ENCODE measurements at regions not wholly inside any gene's neighbourhood (a gene's known extent, or its start where the extent isn't known, plus 50 kb on each side); places are given as distances from the start of the nearest gene placed in this dataset.

DNA sequence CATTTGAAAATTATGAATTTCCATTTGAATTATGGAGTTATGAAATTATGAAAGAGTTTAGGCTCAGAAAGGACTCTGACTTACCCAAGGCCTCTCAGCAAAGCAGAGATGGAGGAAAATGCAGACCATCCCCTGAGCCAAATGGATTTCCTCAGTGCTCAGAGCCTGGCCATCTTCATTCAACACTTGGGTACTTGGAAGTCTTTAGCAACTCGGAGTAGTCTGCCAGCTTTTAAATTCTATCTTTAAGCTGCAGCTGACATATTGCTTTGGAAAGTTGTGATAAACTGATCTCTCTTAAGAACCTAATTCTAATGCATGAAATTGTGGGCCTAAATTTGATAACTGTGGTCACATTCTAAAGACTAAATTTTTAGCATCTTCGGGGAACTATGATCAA is 315.4 kb downstream of the SAMD5 start:
- H3K36me3 ChIP-seq (ENCODE audit: control insufficient read depth, insufficient read depth, low read length), result no peaks in the 10 kb centered on the region
- no peak overlapping the region for H4K8ac ChIP-seq (ENCODE audit: low read depth, low read length)
- no peak overlapping the region for H3K9ac ChIP-seq (ENCODE audit: low read length)
- H3K27me3 ChIP-seq (ENCODE audit: insufficient read depth, low read length, poor library complexity), result no peaks in the 10 kb centered on the region
- no peak overlapping the region for H2BK5ac ChIP-seq (ENCODE audit: low read length)
- H3K23ac ChIP-seq (ENCODE audit: low read length), result no peak overlapping the region
- no peak for DNase-seq
- H3K27ac ChIP-seq (ENCODE audit: low read depth, low read length), result no peak overlapping the region
- H3K56ac ChIP-seq (ENCODE audit: low read length), result no peak overlapping the region
- no CpG with 5 or more reads among the region's 2 CpGs for WGBS (ENCODE audit: extremely low coverage, insufficient coverage, low lambda C conversion rate)
- no peak overlapping the region for H3K4me2 ChIP-seq (ENCODE audit: low read length)
- no peak overlapping the region for H2BK120ac ChIP-seq (ENCODE audit: low read depth, low read length)
- H3K4me3 ChIP-seq (ENCODE audit: low read length), result no peak overlapping the region
- H3K4me1 ChIP-seq (ENCODE audit: control insufficient read depth, low read depth, low read length), result no peaks in the 10 kb centered on the region
- H3K18ac ChIP-seq (ENCODE audit: low read length), result no peak overlapping the region
- H4K5ac ChIP-seq (ENCODE audit: low read length), result no peak overlapping the region
- H2BK15ac ChIP-seq (replicated peaks; ENCODE audit: low read depth), result no peak overlapping the region
- H3K79me1 ChIP-seq (ENCODE audit: low read length), result no peaks in the 10 kb centered on the region
- H2AK5ac ChIP-seq (ENCODE audit: low read length), result no peak overlapping the region
- no peak overlapping the region for H3K4ac ChIP-seq (ENCODE audit: low read depth, low read length)
- H3K79me2 ChIP-seq (ENCODE audit: control insufficient read depth, insufficient read depth, low read length), result no peaks in the 10 kb centered on the region

DNA sequence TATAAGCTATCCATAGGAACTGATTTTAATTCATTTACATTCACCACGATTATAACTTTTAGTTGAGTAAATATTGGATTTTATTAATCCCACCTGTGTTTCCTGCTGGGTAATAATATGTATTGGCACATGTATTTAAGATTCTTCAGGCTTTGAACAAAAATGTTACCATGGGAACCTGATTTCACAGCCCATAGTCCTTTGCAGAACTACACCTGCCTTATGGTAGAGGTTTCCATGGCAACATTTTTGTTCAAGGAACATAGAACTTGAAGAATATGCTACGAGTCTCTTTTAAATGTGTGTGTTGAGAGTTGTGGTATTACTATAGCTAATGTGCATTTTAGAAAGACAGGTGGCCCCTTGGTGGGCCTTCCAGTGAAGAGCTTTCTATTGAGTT is 317.4 kb downstream of the SAMD5 start:
- Histone ChIP-seq H3K36me3 (ENCODE audit: control insufficient read depth, insufficient read depth, low read length) (no peaks in the 10 kb centered on the region), H3K4ac (ENCODE audit: low read depth, low read length) (no peak overlapping the region), H3K56ac (ENCODE audit: low read length) (no peak overlapping the region), H2BK120ac (ENCODE audit: low read depth, low read length) (no peak overlapping the region), H2BK15ac (replicated peaks; ENCODE audit: low read depth) (no peak overlapping the region), H3K23ac (ENCODE audit: low read length) (no peak overlapping the region), H3K27ac (ENCODE audit: low read depth, low read length) (no peak overlapping the region), H3K4me1 (ENCODE audit: control insufficient read depth, low read depth, low read length) (no peaks in the 10 kb centered on the region), H3K79me1 (ENCODE audit: low read length) (no peaks in the 10 kb centered on the region), H2AK5ac (ENCODE audit: low read length) (no peak overlapping the region), H3K4me2 (ENCODE audit: low read length) (no peak overlapping the region), H3K9ac (ENCODE audit: low read length) (no peak overlapping the region), H2BK5ac (ENCODE audit: low read length) (no peak overlapping the region), H4K8ac (ENCODE audit: low read depth, low read length) (no peak overlapping the region), H3K27me3 (ENCODE audit: insufficient read depth, low read length, poor library complexity) (no peaks in the 10 kb centered on the region), H4K5ac (ENCODE audit: low read length) (no peak overlapping the region), H3K4me3 (ENCODE audit: low read length) (no peak overlapping the region), H3K79me2 (ENCODE audit: control insufficient read depth, insufficient read depth, low read length) (no peaks in the 10 kb centered on the region), H3K18ac (ENCODE audit: low read length) (no peak overlapping the region)
- no peak for DNase-seq
- WGBS (ENCODE audit: extremely low coverage, insufficient coverage, low lambda C conversion rate), result no CpG with 5 or more reads among the region's 2 CpGs

DNA sequence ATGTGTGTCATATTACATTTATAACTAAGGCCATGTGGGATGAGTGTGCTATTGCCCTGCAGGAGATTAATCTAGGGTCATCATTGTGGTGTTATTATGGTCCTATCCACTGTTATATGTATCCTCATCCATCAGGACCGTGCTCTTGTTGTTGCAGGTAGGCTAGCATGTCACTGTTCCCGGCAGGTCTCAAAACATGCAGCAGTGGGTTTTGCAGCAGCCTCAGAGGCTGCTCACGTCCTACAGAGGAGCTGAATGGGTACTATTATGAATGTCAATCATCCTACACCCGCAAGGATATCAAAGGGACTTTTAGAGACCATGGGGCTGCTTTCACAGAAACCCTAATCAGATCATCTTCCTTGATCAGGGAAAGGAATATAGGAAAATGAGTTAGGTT is 318.2 kb downstream of the SAMD5 start:
- no CpG with 5 or more reads among the region's 4 CpGs for WGBS (ENCODE audit: extremely low coverage, insufficient coverage, low lambda C conversion rate)
- Histone ChIP-seq H3K4ac (ENCODE audit: low read depth, low read length) (no peak overlapping the region), H3K56ac (ENCODE audit: low read length) (no peak overlapping the region)

GRCh38 chr6:147829418-147829817 is 320.9 kb downstream of the SAMD5 start:
- Histone ChIP-seq H4K8ac (ENCODE audit: low read depth, low read length) (no peak overlapping the region), H2AK5ac (ENCODE audit: low read length) (no peak overlapping the region), H3K27ac (ENCODE audit: low read depth, low read length) (no peak overlapping the region), H2BK15ac (replicated peaks; ENCODE audit: low read depth) (no peak overlapping the region), H3K18ac (ENCODE audit: low read length) (no peak overlapping the region), H3K56ac (ENCODE audit: low read length) (no peak overlapping the region), H3K79me2 (ENCODE audit: control insufficient read depth, insufficient read depth, low read length) (no peaks in the 10 kb centered on the region), H2BK5ac (ENCODE audit: low read length) (no peak overlapping the region), H3K23ac (ENCODE audit: low read length) (no peak overlapping the region), H3K4me2 (ENCODE audit: low read length) (no peak overlapping the region), H3K36me3 (ENCODE audit: control insufficient read depth, insufficient read depth, low read length) (no peaks in the 10 kb centered on the region), H3K4ac (ENCODE audit: low read depth, low read length) (no peak overlapping the region), H3K4me3 (ENCODE audit: low read length) (no peak overlapping the region), H2BK120ac (ENCODE audit: low read depth, low read length) (no peak overlapping the region), H3K27me3 (ENCODE audit: insufficient read depth, low read length, poor library complexity) (no peaks in the 10 kb centered on the region), H3K79me1 (ENCODE audit: low read length) (no peaks in the 10 kb centered on the region), H4K5ac (ENCODE audit: low read length) (no peak overlapping the region), H3K4me1 (ENCODE audit: control insufficient read depth, low read depth, low read length) (no peaks in the 10 kb centered on the region), H3K9ac (ENCODE audit: low read length) (no peak overlapping the region)
- WGBS (ENCODE audit: extremely low coverage, insufficient coverage, low lambda C conversion rate), result no CpG with 5 or more reads among the region's 1 CpG
- DNase-seq, result no peak

More for the DNA sequence above, 318.2 kb downstream of the SAMD5 start:
- H3K27ac ChIP-seq (ENCODE audit: low read depth, low read length), result no peak overlapping the region
- H3K4me3 ChIP-seq (ENCODE audit: low read length), result no peak overlapping the region
- no peaks in the 10 kb centered on the region for H3K4me1 ChIP-seq (ENCODE audit: control insufficient read depth, low read depth, low read length)
- H2BK5ac ChIP-seq (ENCODE audit: low read length), result no peak overlapping the region
- H2BK120ac ChIP-seq (ENCODE audit: low read depth, low read length), result no peak overlapping the region
- no peaks in the 10 kb centered on the region for H3K36me3 ChIP-seq (ENCODE audit: control insufficient read depth, insufficient read depth, low read length)
- DNase-seq, result no peak
- H3K9ac ChIP-seq (ENCODE audit: low read length), result no peak overlapping the region
- no peak overlapping the region for H3K4me2 ChIP-seq (ENCODE audit: low read length)
- no peak overlapping the region for H4K5ac ChIP-seq (ENCODE audit: low read length)
- H3K23ac ChIP-seq (ENCODE audit: low read length), result no peak overlapping the region
- no peaks in the 10 kb centered on the region for H3K79me1 ChIP-seq (ENCODE audit: low read length)
- no peaks in the 10 kb centered on the region for H3K79me2 ChIP-seq (ENCODE audit: control insufficient read depth, insufficient read depth, low read length)
- no peaks in the 10 kb centered on the region for H3K27me3 ChIP-seq (ENCODE audit: insufficient read depth, low read length, poor library complexity)
- no peak overlapping the region for H4K8ac ChIP-seq (ENCODE audit: low read depth, low read length)
- no peak overlapping the region for H2BK15ac ChIP-seq (replicated peaks; ENCODE audit: low read depth)
- H2AK5ac ChIP-seq (ENCODE audit: low read length), result no peak overlapping the region
- no peak overlapping the region for H3K18ac ChIP-seq (ENCODE audit: low read length)

- H3K23ac ChIP-seq (ENCODE audit: low read length), result no peak overlapping the region
- no peak overlapping the region for H3K56ac ChIP-seq (ENCODE audit: low read length)
- H3K4me3 ChIP-seq (ENCODE audit: low read length), result no peak overlapping the region
- no peak overlapping the region for H2BK5ac ChIP-seq (ENCODE audit: low read length)
- H3K79me2 ChIP-seq (ENCODE audit: control insufficient read depth, insufficient read depth, low read length), result no peaks in the 10 kb centered on the region
- H4K5ac ChIP-seq (ENCODE audit: low read length), result no peak overlapping the region
- no peak overlapping the region for H3K9ac ChIP-seq (ENCODE audit: low read length)
- no peaks in the 10 kb centered on the region for H3K36me3 ChIP-seq (ENCODE audit: control insufficient read depth, insufficient read depth, low read length)
- no peak overlapping the region for H4K8ac ChIP-seq (ENCODE audit: low read depth, low read length)
- no peak overlapping the region for H3K27ac ChIP-seq (ENCODE audit: low read depth, low read length)
- H3K4me2 ChIP-seq (ENCODE audit: low read length), result no peak overlapping the region
- H2AK5ac ChIP-seq (ENCODE audit: low read length), result no peak overlapping the region
- H3K4ac ChIP-seq (ENCODE audit: low read depth, low read length), result no peak overlapping the region
- no peak overlapping the region for H2BK120ac ChIP-seq (ENCODE audit: low read depth, low read length)
- H2BK15ac ChIP-seq (replicated peaks; ENCODE audit: low read depth), result no peak overlapping the region
- no peaks in the 10 kb centered on the region for H3K27me3 ChIP-seq (ENCODE audit: insufficient read depth, low read length, poor library complexity)
- H3K79me1 ChIP-seq (ENCODE audit: low read length), result no peaks in the 10 kb centered on the region
- H3K4me1 ChIP-seq (ENCODE audit: control insufficient read depth, low read depth, low read length), result no peaks in the 10 kb centered on the region
- H3K18ac ChIP-seq (ENCODE audit: low read length), result no peak overlapping the region
- DNase-seq, result no peak
Observed at GRCh38 chr6:147829835-147830234, 321.3 kb downstream of the SAMD5 start.

- Histone ChIP-seq H3K4me2 (ENCODE audit: low read length) (no peak overlapping the region), H3K79me1 (ENCODE audit: low read length) (no peaks in the 10 kb centered on the region), H3K4ac (ENCODE audit: low read depth, low read length) (no peak overlapping the region), H3K27ac (ENCODE audit: low read depth, low read length) (no peak overlapping the region), H3K18ac (ENCODE audit: low read length) (no peak overlapping the region), H3K36me3 (ENCODE audit: control insufficient read depth, insufficient read depth, low read length) (no peaks in the 10 kb centered on the region), H2BK120ac (ENCODE audit: low read depth, low read length) (no peak overlapping the region), H4K5ac (ENCODE audit: low read length) (no peak overlapping the region), H2BK5ac (ENCODE audit: low read length) (no peak overlapping the region), H2AK5ac (ENCODE audit: low read length) (no peak overlapping the region), H3K79me2 (ENCODE audit: control insufficient read depth, insufficient read depth, low read length) (no peaks in the 10 kb centered on the region), H3K4me3 (ENCODE audit: low read length) (no peak overlapping the region), H3K9ac (ENCODE audit: low read length) (no peak overlapping the region), H3K4me1 (ENCODE audit: control insufficient read depth, low read depth, low read length) (no peaks in the 10 kb centered on the region), H3K56ac (ENCODE audit: low read length) (no peak overlapping the region), H4K8ac (ENCODE audit: low read depth, low read length) (no peak overlapping the region), H3K23ac (ENCODE audit: low read length) (no peak overlapping the region), H3K27me3 (ENCODE audit: insufficient read depth, low read length, poor library complexity) (no peaks in the 10 kb centered on the region), H2BK15ac (replicated peaks; ENCODE audit: low read depth) (no peak overlapping the region)
- no peak for DNase-seq
- WGBS (ENCODE audit: extremely low coverage, insufficient coverage, low lambda C conversion rate), result no CpG with 5 or more reads among the region's 2 CpGs
Observed at GRCh38 chr6:147831356-147831755, 322.9 kb downstream of the SAMD5 start.
